Sigmoid colon (tissue), 3 donors: ENCODE measurements at regions not wholly inside any gene's neighbourhood (a gene's known extent, or its start where the extent isn't known, plus 50 kb on each side); places are given as distances from the start of the nearest gene placed in this dataset.

ENCODE experiments used
- CTCF ChIP-seq, 4 experiments: fragments of 450-650 bp in 3 of 4; fragments of 200-600 bp in 1 of 4; IDR thresholded peaks; one replicate each; pipeline ENCODE4 v1.5.1; 2016 to 2019; ENCODE audit warnings: antibody characterized with exemption in 4 of 4, mild to moderate bottlenecking in 3 of 4, moderate library complexity in 2 of 4
- POLR2A ChIP-seq, 2 donors: fragments of 450-650 bp; IDR thresholded peaks; one replicate each; pipeline ENCODE4 v1.6.1; 2016; ENCODE audit warnings: antibody characterized with exemption in 2 of 2, mild to moderate bottlenecking in 2 of 2, moderate library complexity in 2 of 2

GRCh38 chr6:159520002-159520401, 173.0 kb downstream of the SOD2 start:
- TF ChIP-seq CTCF (IDR thresholded peaks at IDR 0.05) (no peak), POLR2A (IDR thresholded peaks at IDR 0.05) (no peak)
